Sigmoid colon (tissue), 4 donors: ENCODE measurements at regions not wholly inside any gene's neighbourhood (a gene's known extent, or its start where the extent isn't known, plus 50 kb on each side); places are given as distances from the start of the nearest gene placed in this dataset.

Experiments
- POLR2A ChIP-seq, 2 donors: fragments of 450-650 bp; IDR thresholded peaks; one replicate each; pipeline ENCODE4 v1.6.1; 2016; ENCODE audit warnings: antibody characterized with exemption in 2 of 2, mild to moderate bottlenecking in 2 of 2, moderate library complexity in 2 of 2
- POLR2AphosphoS5 ChIP-seq, 4 donors: sonication (generic); formaldehyde crosslinking; IDR thresholded peaks; one replicate each; pipeline ENCODE4 v1.6.1; 2017; ENCODE audit warnings: antibody characterized with exemption in 4 of 4

GRCh38 chr10:78985973-78986818, 82.6 kb upstream of the ZMIZ1 start:
- TF ChIP-seq POLR2AphosphoS5 (IDR thresholded peaks at IDR 0.05) (no peak), POLR2A (IDR thresholded peaks at IDR 0.05) (no peak)
